Heart left ventricle (tissue), 16 donors: ENCODE measurements at regions not wholly inside any gene's neighbourhood (a gene's known extent, or its start where the extent isn't known, plus 50 kb on each side); places are given as distances from the start of the nearest gene placed in this dataset.

Experiments
- ATAC-seq, 4 donors: fragments of 200-7000 bp; cut with Tn5 transposase; one replicate each; pipeline ENCODE4 v1.9.1; 2020 to 2022; ENCODE audit warnings: moderate library complexity in 4 of 4, mild to moderate bottlenecking in 3 of 4, moderate number of reproducible peaks in 1 of 4
- DNase-seq, 5 donors: peaks; one replicate each; pipeline ENCODE4 v3.0.0-alpha.2; 2020
- H3K27ac ChIP-seq, 12 donors: fragments of 200-600 bp; sonication (generic) in 4 of 12; one replicate each; pipeline versions ENCODE4 v1.5.0 to v1.8.0; 2016 to 2022; ENCODE audit warnings: mild to moderate bottlenecking in 2 of 12
- H3K27me3 ChIP-seq, 9 donors: fragments of 200-600 bp; sonication (generic) in 2 of 9; one replicate each; pipeline versions ENCODE4 v1.5.1 to v1.8.0; 2016 to 2022; ENCODE audit warnings: mild to moderate bottlenecking in 3 of 9
- H3K36me3 ChIP-seq, 9 donors: fragments of 200-600 bp; sonication (generic) in 2 of 9; one replicate each; pipeline versions ENCODE4 v1.5.0 to v1.8.0; 2018 to 2022; ENCODE audit warnings: mild to moderate bottlenecking in 2 of 9
- H3K4me1 ChIP-seq, 12 donors: fragments of 200-600 bp; sonication (generic) in 4 of 12; one replicate each; pipeline versions ENCODE4 v1.5.0 to v1.8.0; 2016 to 2022; ENCODE audit warnings: mild to moderate bottlenecking in 3 of 12
- H3K4me3 ChIP-seq, 12 donors: fragments of 200-600 bp; sonication (generic) in 4 of 12; one replicate each; pipeline versions ENCODE4 v1.5.0 to v1.8.0; 2017 to 2022; ENCODE audit warnings: mild to moderate bottlenecking in 9 of 12, moderate library complexity in 4 of 12
- H3K9me3 ChIP-seq, 12 donors: fragments of 200-600 bp; sonication (generic) in 4 of 12; one replicate each; pipeline versions ENCODE4 v1.5.0 to v1.8.0; 2016 to 2022; ENCODE audit warnings: mild to moderate bottlenecking in 1 of 12
- CTCF ChIP-seq, 12 donors: fragments of 200-600 bp; sonication (generic) in 4 of 12; IDR thresholded peaks; one replicate each; pipeline versions ENCODE4 v1.5.0 to v1.8.0; 2018 to 2022; ENCODE audit warnings: antibody characterized with exemption in 12 of 12, mild to moderate bottlenecking in 5 of 12
- POLR2A ChIP-seq, 2 donors: fragments of 450-650 bp; IDR thresholded peaks; one replicate each; pipeline ENCODE4 v1.6.1; 2017; ENCODE audit warnings: antibody characterized with exemption in 2 of 2, mild to moderate bottlenecking in 2 of 2, moderate library complexity in 2 of 2
- WGBS, 4 donors: extraction: QIAGEN DNeasy Blood & Tissue Kit in 2 of 4; methylation state at CpG; one replicate each; pipeline versions ENCODE4 v1.1.5 to v1.1.7; 2013 to 2018; 5-methylcytosine and 5-hydroxymethylcytosine counted together
- intact Hi-C, 10 donors: fragments of 100-400 bp; cut with DNase I; formaldehyde crosslinking; loops; one replicate each; pipeline versions ENCODE4 v1.11.1 to v1.14.2; 2022
- donor health status: ischemic (EF 13 %, LVEDD 7.1; RV severe dilation, severe dysfunction).
- donor health status: healthy with polysubstance abuse.
- donor health status: DM: no; HTN: yes; CAD: no.
- donor health status: DM: no; HTN: no; CAD: no.
- donor health status: ischemic (EF 25% LVEDD 6.9; RV normal size, moderate dysfunction).
- donor health status: ischemic (EF 25% LVEDD 5.7; RV mildly dilated, moderate dysfunction).
- donor health status: healthy.
- donor health status: DM: yes; HTN: yes; CAD: no.
- donor health status: ischemic (EF 35%, LVEDD 5.7; RV mildly dilated, moderate dysfunction).
- donor health status: nonischemic (EF 11% LVEDD 7.7; RV severe dilation, severe dysfunction).
- donor health status: DM: yes; HTN: yes; CAD: no.
- donor health status: PGD.
- donor health status: ischemic (EF 29% LVEDD 5.4; RV normal size, mild dysfunction).
- donor health status: nonischemic (EF 23%, LVEDD 6.1; RV moderate dilation, normal function).

GRCh38 chr12:59408431-59408830 lies 187.4 kb upstream of the SLC16A7 start:
- no peaks in the 10 kb centered on the region for H3K36me3 ChIP-seq
- DNase-seq (no peak), ATAC-seq (no peak)
- H3K9me3 ChIP-seq = no peaks in the 10 kb centered on the region
- intact Hi-C loops = loop anchor here in 5 of 10 donors (10.0 kb wide), 4 partner anchors 396 to 1086 kb away; no protein-coding TSS in a partner anchor
- H3K4me3 ChIP-seq = no peak overlapping the region
- WGBS, 4 donors = 43 to 62% (median 55%) methylated on average over 1 of the region's 1 CpG
- H3K27ac ChIP-seq = no peak overlapping the region
- TF ChIP-seq POLR2A (IDR thresholded peaks at IDR 0.05) (no peak), CTCF (IDR thresholded peaks at IDR 0.05) (no peak)
- H3K27me3 ChIP-seq = no peaks in the 10 kb centered on the region
- peaks cover 0 to 3% (median 0%) of the 10 kb centered on the region in 12 donors for H3K4me1 ChIP-seq

GRCh38 chr12:59407799-59408198 lies 188.0 kb upstream of the SLC16A7 start:
- ATAC-seq (no peak), DNase-seq (no peak)
- Histone ChIP-seq H3K4me3 (no peak overlapping the region), H3K36me3 (no peaks in the 10 kb centered on the region), H3K27me3 (no peaks in the 10 kb centered on the region), H3K27ac (no peak overlapping the region), H3K4me1 (peaks cover 0 to 5% (median 0%) of the 10 kb centered on the region in 12 donors), H3K9me3 (no peaks in the 10 kb centered on the region)
- intact Hi-C loops = loop anchor here in 5 of 10 donors (10.0 kb wide), 4 partner anchors 397 to 1087 kb away; no protein-coding TSS in a partner anchor
- 54 to 76% (median 64%) methylated on average over 2 of the region's 2 CpGs for whole genome bisulfite sequencing, 4 donors
- TF ChIP-seq POLR2A (IDR thresholded peaks at IDR 0.05) (no peak), CTCF (IDR thresholded peaks at IDR 0.05) (no peak)

DNA sequence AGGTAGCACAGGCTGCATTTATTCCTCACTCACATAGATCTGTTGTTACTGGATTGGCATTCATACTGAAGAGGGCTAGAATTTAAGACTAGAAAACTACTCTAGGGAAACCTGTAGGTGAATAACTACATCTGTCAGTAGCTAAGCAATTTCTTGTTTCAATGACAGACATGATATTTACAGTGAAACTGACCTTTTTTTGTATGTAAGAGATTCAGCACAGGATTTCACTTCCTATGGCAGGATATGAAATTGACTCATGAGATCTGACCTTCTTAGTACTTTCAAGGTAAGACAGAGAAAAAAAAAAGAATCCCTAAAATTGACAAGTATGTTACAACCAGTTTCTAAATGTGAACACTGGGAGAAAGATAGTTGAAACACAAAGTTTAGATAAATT lies 189.8 kb upstream of the SLC16A7 start:
- H3K4me3 ChIP-seq = no peak overlapping the region
- H3K9me3 ChIP-seq = no peaks in the 10 kb centered on the region
- intact Hi-C loops = loop anchor here in 5 of 10 donors (10.0 kb wide), 4 partner anchors 399 to 1089 kb away; no protein-coding TSS in a partner anchor
- no peak for TF ChIP-seq CTCF (IDR thresholded peaks at IDR 0.05)
- H3K27me3 ChIP-seq = no peaks in the 10 kb centered on the region
- no peak for ATAC-seq
- DNase-seq = no peak
- no peak overlapping the region for H3K27ac ChIP-seq
- H3K4me1 ChIP-seq = peaks cover 0 to 5% (median 0%) of the 10 kb centered on the region in 12 donors
- H3K36me3 ChIP-seq = no peaks in the 10 kb centered on the region

- peaks cover 0 to 5% (median 0%) of the 10 kb centered on the region in 12 donors for H3K4me1 ChIP-seq
- no peak for TF ChIP-seq POLR2A (IDR thresholded peaks at IDR 0.05)
- TF ChIP-seq CTCF (IDR thresholded peaks at IDR 0.05) = no peak
- intact Hi-C loops = loop anchor here in 6 of 10 donors (5.0 to 10.0 kb wide), 6 partner anchors 401 to 1091 kb away; no protein-coding TSS in a partner anchor
Measured at GRCh38 chr12:59404109-59404650, 191.6 kb upstream of the SLC16A7 start.

More at GRCh38 chr12:59404109-59404650, 191.6 kb upstream of the SLC16A7 start:
- ATAC-seq = no peak
- no peaks in the 10 kb centered on the region for H3K36me3 ChIP-seq
- H3K4me3 ChIP-seq = no peak overlapping the region
- DNase-seq = no peak
- H3K27ac ChIP-seq = no peak overlapping the region
- H3K9me3 ChIP-seq = peaks cover 0 to 9% (median 0%) of the 10 kb centered on the region in 12 donors
- no peaks in the 10 kb centered on the region for H3K27me3 ChIP-seq
